ENCODE measurements at regions not wholly inside any gene's neighbourhood (a gene's known extent, or its start where the extent isn't known, plus 50 kb on each side); places are given as distances from the start of the nearest gene placed in this dataset.

DNA sequence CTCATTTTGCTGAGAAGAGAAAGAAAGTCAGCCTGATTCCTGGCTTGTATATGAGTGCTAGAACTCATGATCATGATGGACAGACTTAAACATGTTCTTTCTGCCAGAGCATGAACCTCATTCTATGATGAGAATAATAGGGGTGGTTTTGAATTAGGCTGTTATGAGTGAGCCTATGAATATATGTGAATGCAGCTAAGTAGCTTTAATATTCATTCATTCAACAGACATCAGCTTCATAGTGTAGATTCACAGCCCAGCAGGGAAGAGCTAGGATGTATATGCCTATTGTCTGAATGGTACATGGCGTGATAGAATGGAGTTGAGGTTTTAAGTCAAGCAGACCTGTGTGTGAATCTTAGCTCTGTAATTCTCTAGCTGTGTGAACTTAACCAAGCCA is 573.2 kb downstream of the DHX35 start:
- FAIRE-seq (no peak), DNase-seq (ENCODE audit: extremely low spot score, insufficient read length, low read depth) (no peak)

DNA sequence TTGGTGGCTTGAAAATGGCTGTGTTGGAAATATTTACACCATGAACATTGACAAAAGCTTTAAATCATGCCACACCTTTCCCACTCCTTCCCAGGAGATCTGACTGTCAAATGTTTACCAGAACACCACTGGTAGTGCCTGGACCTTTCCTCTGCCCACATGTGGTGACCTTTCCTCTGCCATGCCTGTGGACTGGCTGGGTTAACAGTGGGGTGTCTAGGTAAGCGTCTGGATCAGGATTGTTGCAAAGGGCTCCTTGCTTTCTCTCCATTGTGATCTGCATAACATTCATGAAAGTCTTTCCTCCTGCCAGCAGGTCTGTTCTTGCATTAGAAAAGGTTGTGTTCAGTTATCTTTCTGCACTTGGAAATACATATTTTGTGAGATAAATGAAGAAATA is 572.7 kb downstream of the DHX35 start:
- FAIRE-seq (no peak), DNase-seq (ENCODE audit: extremely low spot score, insufficient read length, low read depth) (no peak)

DNA sequence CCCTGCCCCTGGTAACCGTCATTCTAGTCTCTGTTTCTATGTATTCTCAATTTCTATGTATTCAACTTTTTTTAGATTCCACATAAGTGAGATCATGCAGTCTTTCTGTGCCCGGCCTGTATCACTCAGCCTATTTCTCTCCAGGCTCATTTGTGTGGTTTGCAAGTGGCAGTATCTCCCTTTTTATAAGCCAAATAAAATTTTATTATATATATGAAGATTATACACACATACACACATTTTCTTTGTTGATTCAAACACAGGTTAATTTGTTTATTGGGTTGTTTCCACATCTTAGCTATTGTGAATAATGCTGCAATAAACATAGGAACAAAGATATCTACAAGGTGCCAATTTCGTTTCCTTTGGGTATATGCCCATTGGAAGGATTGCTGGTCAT is 571.7 kb downstream of the DHX35 start:
- FAIRE-seq: no peak
- DNase-seq (ENCODE audit: extremely low spot score, insufficient read length, low read depth): no peak

DNA sequence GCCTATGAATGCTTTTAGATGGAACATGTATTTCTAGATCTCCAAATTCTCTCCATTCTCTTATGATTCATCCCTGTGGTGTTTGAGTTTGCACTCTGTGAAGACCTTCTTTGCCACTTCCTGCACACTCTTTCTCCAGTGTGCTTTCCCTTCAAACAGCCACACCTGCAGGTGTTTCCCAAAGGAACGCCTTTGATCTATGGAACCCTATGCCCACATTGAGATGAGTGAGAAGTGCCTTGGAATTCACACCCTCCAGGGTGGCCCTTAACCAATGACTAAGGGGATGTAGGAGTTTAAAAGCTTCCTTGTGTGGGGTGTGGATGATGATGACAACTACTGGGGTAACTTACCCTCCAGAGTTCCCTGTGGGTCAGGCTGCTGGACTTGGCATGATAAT is 570.1 kb downstream of the DHX35 start:
- no peak for FAIRE-seq
- DNase-seq (ENCODE audit: extremely low spot score, insufficient read length, low read depth): no peak

DNA sequence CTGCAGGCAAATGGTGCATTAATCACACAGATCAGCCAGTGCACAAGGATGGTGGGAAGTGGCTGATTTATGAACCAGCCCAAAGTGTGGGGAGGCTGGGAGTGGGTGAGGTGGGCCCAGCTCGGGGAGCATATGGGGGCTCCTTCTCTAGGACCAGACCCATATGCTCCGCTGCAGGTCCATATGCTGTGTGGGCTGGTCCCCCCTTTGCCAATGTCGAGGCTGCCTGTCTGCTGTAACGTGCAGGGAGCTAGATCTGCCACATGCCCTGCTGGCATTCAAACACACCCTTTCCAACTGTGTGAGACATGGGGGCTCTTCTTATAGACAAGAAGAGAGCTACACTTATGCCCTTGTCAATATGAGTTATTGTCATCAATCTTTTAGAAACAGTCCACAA is 566.3 kb downstream of the DHX35 start:
- DNase-seq (ENCODE audit: extremely low spot score, insufficient read length, low read depth) (no peak), FAIRE-seq (no peak)

DNA sequence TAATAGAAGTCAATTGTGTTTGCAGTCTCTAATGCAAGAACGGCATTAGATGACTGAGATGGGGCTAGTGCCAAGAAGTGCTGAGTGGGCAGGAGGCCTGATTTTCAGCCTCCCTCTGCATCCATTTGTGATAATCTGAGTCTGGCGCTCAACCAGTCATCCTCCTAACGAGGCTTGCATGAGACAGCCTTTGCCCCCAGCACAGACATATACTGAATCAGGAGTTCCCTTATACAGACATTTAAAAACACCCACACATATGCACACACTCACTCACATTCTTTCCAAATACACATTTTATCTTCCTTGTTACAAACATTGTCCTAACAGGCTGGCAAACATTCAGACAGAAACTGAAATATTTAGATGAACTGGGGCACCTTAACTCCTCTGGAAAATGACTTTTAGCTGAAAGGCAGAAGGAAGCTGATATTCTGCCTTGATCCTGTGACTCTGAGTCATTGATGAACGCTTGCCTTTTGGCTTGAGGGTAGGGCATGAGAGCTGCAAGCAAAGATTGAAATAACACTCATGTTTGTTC is 562.3 kb downstream of the DHX35 start:
- FAIRE-seq: no peak
- DNase-seq (ENCODE audit: extremely low spot score, insufficient read length, low read depth): no peak

DNA sequence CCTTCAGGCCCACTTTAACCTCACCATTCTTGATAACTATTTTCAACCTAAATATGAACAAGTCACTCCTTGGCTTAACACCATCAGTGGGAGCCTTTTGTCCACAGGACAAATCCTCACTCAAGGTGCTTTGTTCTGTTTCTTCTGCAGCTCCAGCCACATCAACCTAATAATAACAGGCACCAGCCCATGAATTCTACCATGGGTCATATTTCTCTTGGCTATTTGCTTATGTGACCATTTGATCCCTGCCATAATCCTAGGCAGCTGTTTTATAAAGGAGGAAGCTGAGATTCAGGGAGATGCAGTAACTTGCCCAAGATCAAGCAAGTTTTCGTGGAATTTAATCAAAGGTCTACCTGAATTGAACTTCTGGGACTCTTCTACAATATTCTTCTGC is 561.3 kb downstream of the DHX35 start:
- DNase-seq (ENCODE audit: extremely low spot score, insufficient read length, low read depth) (no peak), FAIRE-seq (no peak)

DNA sequence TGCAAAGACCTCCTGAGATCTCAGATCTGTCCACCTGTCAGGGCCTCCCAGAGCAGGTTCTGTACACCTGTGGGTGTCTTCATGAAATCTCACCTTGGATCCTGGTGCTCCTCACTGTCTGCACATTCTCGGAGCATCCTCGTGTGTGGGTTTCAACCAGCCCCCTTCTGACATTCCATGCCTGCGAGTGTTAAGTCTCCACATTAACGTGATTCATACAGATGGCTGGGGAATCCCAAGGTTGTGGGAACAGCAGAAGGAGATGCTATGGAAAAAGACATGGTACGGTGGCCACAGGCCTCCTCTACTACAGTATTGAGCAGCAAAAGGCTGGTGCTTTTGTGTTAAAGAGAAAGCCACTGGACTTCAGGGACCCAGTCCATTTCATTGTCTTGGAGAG is 556.5 kb downstream of the DHX35 start:
- FAIRE-seq (no peak), DNase-seq (ENCODE audit: extremely low spot score, insufficient read length, low read depth) (no peak)

DNA sequence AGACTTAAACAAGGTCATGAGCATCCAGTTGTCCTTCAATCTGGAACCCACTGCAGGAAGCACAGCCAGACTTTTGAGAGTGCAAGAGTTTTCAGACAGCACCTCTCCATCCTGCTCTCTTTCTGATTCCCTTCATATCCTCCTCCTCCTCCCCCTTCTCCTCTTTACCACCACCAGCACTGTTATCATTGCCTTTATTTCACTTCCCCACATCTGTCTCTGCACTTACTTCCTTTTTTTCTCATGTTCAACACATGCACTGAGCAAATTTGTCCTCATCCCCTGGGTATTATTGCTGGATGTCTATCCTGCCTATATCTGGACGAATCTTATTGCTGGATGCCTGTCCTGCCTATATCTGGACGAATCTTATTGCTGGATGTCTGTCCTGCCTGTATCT is 554.8 kb downstream of the DHX35 start:
- no peak for FAIRE-seq
- DNase-seq (ENCODE audit: extremely low spot score, insufficient read length, low read depth): no peak

DNA sequence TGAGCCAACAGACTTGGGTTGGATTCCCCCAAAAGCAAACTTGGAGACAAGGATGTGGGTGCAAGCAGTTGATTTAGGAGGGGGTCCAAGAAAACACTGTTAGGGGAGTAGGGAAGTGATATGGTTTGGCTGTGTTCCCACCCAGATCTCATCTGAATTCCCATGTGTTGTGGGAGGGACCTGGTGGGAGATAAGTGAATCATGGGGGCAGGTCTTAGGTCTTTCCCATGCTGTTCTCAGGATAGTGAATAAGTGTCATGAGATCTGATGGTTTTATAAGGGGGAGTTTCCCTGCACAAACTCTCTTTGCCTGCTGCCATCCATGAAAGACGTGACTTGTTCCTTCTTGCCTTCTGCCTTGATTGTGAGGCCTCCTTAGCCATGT is 542.6 kb downstream of the DHX35 start:
- FAIRE-seq (no peak), DNase-seq (ENCODE audit: extremely low spot score, insufficient read length, low read depth) (no peak)

DNA sequence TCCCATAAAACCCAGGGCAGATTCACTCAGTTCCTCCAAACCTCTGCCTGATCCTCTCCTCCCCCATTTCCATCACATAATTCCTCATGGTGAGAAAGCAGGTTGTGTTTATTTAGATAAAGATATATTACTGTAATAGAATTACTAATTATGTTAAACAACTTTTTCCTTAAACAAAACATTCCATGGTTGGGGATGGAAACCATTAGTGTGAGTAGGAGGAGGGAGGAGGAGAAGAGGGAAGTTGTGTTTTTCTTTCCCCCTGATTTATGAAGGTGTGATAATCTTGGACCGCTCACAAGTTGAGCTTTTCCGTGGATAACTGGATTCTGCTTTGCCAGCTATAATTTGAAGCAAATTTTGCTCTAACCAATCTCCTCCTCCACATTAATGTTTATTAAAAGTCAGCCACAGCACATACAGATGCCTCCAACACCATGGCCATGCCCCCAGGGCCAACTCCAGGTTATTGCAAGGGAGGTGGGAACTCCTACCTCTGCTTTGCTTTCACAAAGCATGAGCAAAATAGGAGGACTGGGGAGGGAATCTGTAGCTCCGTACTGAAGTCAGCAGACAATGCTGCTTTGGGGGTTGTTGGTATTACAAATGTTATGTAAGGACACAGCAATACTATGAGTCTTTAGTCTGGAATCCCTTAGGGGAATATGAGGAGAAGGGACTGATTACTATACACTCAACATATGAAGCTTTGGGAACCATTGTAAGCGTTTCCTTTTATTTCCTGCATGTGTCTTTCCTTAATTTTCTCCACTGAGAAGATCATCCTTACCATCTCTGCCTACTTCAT is 542.0 kb downstream of the DHX35 start:
- FAIRE-seq: no peak
- DNase-seq (ENCODE audit: extremely low spot score, insufficient read length, low read depth): no peak

DNA sequence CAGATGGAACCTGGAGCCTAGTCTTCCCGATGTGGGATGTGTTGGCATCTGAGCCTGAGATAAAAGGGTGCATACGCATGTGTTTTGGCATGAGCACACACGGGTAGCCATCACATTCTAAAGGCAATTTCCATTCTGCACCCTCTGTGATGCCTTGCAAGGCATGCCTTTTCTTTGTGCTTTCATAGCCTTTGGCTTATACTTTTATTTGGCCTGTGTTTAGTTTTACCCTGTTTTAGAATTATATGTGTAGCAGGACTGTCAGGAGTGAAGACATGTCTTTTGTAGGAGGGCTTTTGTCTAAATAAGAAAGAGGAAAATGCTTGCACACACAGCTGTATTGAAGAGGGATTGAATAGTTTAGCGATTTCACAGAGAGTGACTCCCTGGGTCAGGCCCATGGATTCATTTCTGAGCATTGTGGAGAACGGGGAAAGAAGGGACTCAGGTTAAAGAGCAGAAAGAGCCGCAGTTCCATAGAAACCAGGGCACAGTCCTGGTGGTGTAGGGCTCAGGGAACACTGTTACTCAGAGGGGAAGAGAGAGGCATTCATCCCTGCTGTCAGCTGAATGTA is 530.2 kb downstream of the DHX35 start:
- FAIRE-seq (no peak), DNase-seq (ENCODE audit: extremely low spot score, insufficient read length, low read depth) (no peak)

DNA sequence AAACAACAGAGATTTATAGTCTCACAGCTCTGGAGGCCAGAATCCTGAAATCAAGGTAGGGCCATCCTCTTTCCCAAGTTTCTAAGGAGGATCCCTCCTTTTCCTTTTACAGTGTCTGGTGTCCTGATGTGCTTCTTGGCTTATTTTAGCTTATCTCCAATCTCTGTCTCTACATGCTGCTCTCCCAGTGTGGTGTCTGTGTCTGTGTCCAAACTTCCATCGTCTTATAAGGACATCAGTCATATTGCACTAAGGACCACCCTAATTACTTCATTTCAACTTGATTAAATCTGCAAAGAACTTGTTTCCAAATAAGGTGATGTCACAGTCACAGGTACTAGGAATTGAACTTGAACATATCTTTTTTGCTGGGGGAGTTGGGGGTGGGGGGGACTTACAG is 529.6 kb downstream of the DHX35 start:
- no peak for FAIRE-seq
- DNase-seq (ENCODE audit: extremely low spot score, insufficient read length, low read depth): no peak

DNA sequence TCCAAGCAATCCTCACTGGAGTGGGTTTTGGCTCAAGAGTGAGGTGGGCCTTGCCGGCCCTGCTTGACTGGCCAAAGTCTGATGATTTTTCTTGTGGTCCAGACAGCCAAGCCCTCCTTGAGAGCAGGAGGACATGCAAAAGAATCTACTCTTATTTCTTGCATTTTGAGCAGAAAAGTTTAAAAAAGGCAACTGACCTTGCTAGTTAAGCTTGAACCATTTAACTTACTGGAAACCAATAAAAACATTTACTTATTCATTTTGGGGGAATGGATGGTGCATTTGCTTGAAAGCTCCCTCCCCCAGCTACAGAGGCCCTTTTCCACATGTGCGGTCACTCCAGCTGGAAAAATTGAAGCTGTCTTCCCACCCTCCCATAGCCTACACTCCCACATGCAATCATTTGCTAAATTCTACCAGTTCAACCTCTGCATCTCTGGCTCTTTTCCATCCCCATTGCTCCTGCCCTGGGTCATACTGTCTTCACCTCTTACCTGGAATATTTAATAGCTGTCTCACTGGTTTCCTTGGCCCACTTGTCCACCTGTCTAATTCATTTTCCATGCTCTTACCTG is 527.9 kb downstream of the DHX35 start:
- DNase-seq (ENCODE audit: extremely low spot score, insufficient read length, low read depth): no peak
- FAIRE-seq: no peak

DNA sequence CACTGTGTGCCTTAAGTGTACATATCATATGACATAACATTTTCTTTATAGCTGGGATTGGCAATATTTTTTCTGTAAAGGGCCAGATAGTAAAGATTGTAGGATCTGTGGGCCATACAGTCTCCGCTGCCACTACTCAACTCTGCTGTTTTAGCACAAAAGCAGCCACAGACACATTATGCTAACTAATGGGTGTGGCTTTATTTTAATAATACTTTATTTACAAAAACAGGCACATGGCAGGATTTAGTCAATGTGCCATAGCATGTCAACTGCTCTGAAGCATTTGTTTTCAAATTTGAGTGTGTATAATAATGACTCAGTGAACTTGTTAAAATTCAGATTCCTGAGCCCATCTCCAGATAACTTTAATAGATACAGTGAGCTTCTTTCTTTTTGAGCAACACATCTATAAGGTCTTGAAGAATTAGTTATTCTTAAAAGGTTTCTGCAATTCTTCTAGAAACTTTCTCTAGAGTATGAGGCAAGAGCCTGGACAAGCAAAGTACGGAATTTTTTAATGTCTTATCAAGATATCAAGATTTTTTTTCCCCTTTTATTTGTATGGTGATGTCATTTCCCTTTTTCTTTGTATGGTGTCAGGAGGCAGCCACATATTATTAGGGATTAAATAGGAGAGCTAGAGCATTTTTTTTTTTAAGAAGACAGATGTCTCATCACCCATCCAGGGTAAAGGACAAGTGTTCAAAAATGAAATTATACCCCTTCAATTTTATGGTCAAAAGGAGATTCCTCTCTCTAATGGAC is 518.3 kb downstream of the DHX35 start:
- no peak for FAIRE-seq

DNA sequence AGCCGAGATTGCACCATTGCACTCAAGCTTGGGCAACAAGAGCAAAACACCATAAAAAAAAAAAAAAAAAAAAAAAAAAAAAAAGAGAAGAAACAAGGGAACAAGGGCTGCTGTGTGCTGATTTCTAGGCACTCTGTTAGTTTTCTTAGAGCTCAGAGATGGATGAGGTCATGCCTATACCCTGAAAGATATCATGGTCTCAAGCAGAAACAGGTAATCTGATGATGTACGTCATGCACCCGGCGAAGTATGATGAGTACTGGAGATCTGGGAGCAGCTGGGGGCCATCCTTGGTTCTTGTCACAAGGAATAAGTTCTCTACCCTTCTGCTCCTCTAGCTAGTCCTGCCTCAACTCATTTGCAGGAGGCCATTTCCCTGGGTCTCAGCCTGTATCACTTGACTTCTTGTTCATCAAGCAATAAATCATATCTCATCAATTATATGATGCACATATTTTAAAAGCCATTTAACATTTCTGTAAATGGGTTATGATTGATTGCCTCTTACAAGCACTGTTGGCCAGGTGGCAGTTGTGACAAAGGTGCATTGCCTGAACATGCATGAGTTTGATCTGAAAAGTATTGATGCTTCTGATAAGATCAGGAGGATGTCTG is 517.2 kb downstream of the DHX35 start:
- FAIRE-seq (no peak), DNase-seq (ENCODE audit: extremely low spot score, insufficient read length, low read depth) (no peak)

More for the DNA sequence above, 518.3 kb downstream of the DHX35 start:
- DNase-seq (ENCODE audit: extremely low spot score, insufficient read length, low read depth): no peak

DNA sequence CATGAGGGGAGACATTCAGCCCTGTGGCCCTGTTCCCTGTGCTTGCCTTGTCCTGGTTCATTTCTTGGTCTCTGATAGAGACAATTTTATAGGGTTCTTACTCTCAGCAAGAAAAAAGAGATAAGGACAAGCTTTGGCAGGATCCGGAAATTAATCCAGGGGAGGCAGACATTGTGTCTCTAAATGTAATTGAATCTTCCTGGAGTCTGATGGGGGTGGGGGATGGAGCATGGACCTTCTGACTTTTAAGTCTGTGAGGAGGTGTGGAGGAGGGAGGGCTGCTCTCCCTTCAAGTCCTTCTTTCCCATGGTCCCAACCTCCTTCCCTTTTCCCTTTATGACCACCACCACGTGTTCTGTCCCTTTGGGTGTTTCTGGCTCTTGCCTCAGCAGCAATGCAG is 512.7 kb downstream of the DHX35 start:
- FAIRE-seq (no peak), DNase-seq (ENCODE audit: extremely low spot score, insufficient read length, low read depth) (no peak)

DNA sequence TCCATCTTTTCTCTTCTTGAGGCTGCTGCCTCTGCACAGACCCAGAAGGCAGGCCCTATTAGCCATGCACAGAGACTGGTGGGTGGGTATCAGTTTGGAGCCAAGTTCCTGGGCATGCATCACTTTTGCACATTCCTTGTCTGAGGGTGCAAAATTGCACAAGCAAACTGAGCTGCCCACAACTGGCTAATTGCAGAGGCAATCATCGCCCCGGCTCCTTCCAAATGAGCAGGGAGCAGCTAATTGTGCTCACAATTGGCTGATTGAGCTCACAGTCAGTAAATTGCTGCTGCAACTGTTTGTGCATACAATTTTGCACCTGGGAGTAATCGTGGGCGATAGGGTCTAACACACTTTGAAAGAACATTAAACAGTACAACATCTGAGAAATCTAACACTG is 511.4 kb downstream of the DHX35 start:
- no peak for FAIRE-seq

DNA sequence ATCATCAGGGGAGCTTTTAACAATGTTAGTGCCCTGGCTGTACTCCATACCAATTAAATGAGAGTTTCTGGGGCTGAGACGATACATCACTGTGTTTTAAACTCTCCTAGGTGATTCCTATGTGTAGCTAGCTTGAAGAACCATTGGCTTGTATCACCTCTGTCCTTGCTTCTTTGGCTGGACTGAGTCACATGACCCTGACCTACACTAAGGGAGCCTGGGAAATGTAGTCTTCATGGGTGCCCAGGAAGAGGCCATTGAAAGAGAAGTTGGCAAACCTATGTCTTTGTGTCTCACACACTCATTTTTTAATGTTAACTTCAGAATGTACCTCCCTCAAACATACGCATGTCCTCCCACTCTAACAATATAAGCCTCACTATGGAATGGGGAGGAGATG is 506.6 kb downstream of the DHX35 start:
- DNase-seq (ENCODE audit: extremely low spot score, insufficient read length, low read depth) (no peak), FAIRE-seq (no peak)

More for the DNA sequence above, 511.4 kb downstream of the DHX35 start:
- DNase-seq (ENCODE audit: extremely low spot score, insufficient read length, low read depth): no peak

DNA sequence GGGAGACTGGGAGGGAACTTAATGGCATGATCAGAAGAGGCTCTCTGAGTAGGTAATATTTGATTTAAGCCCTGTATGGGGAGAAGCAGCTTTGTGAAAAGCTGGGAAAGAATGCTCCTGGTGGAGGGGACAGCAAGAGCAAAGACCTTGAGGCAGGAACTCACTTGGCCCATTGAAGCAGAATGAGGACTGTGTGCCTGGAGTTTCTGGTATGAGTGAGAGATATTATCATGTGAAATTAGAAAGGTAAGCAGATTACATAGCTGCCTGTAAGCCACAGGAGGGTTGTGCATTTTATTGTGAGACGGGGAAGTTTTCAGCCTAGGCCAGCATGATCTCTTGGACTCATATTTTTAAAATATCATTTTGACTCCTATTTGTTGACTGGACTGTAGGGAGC is 502.1 kb downstream of the DHX35 start:
- no peak for DNase-seq (ENCODE audit: extremely low spot score, insufficient read length, low read depth)
- no peak for FAIRE-seq

Measured in GM18507 (cell line).